Sciatic nerve (tissue), 2 donors: ENCODE measurements at regions not wholly inside any gene's neighbourhood (a gene's known extent, or its start where the extent isn't known, plus 50 kb on each side); places are given as distances from the start of the nearest gene placed in this dataset.

Source experiments
- ATAC-seq: fragments of 200-7000 bp; cut with Tn5 transposase; one replicate; pipeline ENCODE4 v1.9.1; 2020; ENCODE audit warnings: mild to moderate bottlenecking, moderate library complexity
- DNase-seq: peaks from one replicate; pipeline ENCODE4 v3.0.0-alpha.2; 2020; ENCODE audit warnings: low spot score
- intact Hi-C: fragments of 100-400 bp; cut with DNase I; formaldehyde crosslinking; loops from one replicate; pipeline ENCODE4 v1.14.2; 2022
- donor health status: DM: no; HTN: no; CAD: no.
- donor health status: DM: no; HTN: no; CAD: no.

- DNase-seq = no peak
- no peak for ATAC-seq
- intact Hi-C loops = no loop called here
Measured at GRCh38 chr13:69585656-69586055, 522.0 kb upstream of the ATXN8OS start.

DNA sequence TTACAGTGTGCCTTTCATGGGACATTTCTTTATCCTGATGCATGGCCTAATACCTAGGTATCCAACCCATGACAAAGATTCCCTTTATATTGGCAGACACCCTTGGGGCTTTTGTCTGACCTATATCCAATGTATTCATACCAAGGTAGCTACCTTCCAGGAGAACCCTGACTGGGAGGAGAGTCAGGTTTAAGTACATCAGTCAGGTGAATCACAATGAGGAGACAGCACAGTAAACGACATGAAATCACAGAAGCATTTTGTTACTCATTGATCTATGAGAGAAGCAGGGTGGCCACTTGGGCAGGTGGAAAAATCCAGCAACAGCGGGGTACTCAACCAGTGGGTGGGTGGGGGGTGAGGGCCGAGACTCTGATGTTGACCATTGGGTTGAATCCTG is 527.4 kb upstream of the ATXN8OS start:
- no peak for ATAC-seq
- intact Hi-C loops = no loop called here
- no peak for DNase-seq

- DNase-seq (no peak), ATAC-seq (no peak)
- intact Hi-C loops = no loop called here
Measured at GRCh38 chr13:69579351-69579750, 528.3 kb upstream of the ATXN8OS start.

DNA sequence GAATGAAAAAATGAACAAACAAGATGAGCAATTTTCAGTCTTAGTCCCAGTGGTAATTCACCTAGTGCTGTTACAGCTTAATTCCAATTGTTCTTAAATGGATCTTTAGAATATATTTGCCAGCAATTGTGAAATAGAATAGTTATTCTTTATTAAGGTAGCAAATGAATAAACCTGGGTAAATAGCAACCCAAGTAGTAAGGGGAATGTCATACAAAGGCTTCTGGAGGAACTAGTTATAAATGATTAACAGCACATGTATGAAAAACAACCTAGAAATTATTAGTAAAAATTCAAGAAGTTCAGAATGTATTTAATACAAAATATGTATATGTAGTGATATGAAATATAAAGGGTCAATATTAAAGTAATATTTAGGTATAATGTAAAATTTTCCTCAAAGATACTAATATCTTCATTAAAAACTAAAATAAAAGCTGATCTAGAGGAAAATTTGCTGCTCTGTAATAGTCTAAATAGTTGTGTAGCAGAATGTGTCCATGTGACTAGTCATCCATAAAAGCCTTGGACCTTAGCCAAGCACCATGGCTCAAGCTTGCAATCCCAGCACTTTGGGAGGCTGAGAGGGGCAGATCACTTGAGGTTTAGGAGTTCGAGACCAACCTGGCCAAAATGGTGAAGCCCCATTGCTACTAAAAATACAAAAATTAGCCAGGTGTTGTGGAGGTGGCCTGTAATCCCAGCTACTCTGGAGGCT is 535.9 kb upstream of the ATXN8OS start:
- no peak for DNase-seq
- intact Hi-C loops = no loop called here
- ATAC-seq = no peak

- DNase-seq (no peak), ATAC-seq (no peak)
- intact Hi-C loops = no loop called here
Measured at GRCh38 chr13:69567514-69567913, 540.1 kb upstream of the ATXN8OS start.

- ATAC-seq (no peak), DNase-seq (no peak)
- intact Hi-C loops = no loop called here
Measured at GRCh38 chr13:69566104-69566716, 541.4 kb upstream of the ATXN8OS start.

DNA sequence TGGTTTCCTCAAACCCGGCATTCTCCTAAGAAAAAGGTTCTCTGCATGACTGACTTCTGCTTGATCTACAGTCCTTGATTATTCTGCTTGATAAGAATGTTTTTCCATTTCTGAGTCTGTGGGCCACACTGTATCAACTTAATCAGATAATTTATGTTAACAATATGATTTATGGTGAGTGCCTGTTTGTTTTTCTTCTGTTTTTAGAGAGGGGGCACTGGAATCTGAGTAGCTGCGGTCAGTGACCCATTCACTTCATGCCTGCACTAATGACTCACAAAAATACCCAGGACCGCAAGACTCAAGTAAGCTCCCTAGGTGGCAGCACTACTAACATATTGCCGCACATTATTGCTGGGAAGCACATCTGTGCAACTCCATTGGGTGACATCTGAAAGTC is 542.3 kb upstream of the ATXN8OS start:
- DNase-seq (no peak), ATAC-seq (no peak)
- intact Hi-C loops = no loop called here

GRCh38 chr13:69556540-69557196 is 551.0 kb upstream of the ATXN8OS start:
- intact Hi-C loops = no loop called here

GRCh38 chr13:69553976-69554375 is 553.6 kb upstream of the ATXN8OS start:
- DNase-seq = no peak
- intact Hi-C loops = no loop called here

More at GRCh38 chr13:69556540-69557196, 551.0 kb upstream of the ATXN8OS start:
- no peak for DNase-seq
- ATAC-seq = no peak

GRCh38 chr13:69551193-69551592 is 556.4 kb upstream of the ATXN8OS start:
- ATAC-seq (no peak), DNase-seq (no peak)
- intact Hi-C loops = no loop called here

More at GRCh38 chr13:69553976-69554375, 553.6 kb upstream of the ATXN8OS start:
- ATAC-seq = no peak

- intact Hi-C loops = no loop called here
- DNase-seq = no peak
Measured at GRCh38 chr13:69547780-69548179, 559.8 kb upstream of the ATXN8OS start.

DNA sequence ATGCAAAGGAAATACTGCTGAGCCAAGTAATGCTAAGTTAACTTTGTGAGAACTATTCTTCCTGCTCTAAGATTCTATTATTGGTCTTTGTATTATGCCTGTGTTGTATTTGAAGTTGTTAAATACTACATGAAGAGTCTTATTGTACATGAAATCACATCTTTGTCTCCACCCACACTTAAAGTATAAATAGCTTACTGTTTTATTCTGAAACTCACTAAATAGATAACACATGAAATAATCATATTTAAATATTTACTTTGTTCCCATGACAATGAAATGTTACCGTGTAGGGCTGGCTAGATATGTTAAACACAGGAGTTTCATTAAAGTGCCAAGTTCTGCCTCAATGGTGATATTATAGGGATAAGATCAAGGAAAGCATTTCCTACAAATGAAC is 562.1 kb upstream of the ATXN8OS start:
- ATAC-seq = no peak
- intact Hi-C loops = no loop called here
- no peak for DNase-seq

More at GRCh38 chr13:69547780-69548179, 559.8 kb upstream of the ATXN8OS start:
- no peak for ATAC-seq

GRCh38 chr13:69524459-69525150 is 583.0 kb upstream of the ATXN8OS start:
- no peak for ATAC-seq
- no peak for DNase-seq
- intact Hi-C loops = no loop called here

- intact Hi-C loops = no loop called here
- ATAC-seq (no peak), DNase-seq (no peak)
Measured at GRCh38 chr13:69496981-69497380, 610.6 kb upstream of the ATXN8OS start.

- DNase-seq = no peak
- intact Hi-C loops = no loop called here
- no peak for ATAC-seq
Measured at GRCh38 chr13:69495096-69495495, 612.5 kb upstream of the ATXN8OS start.

- intact Hi-C loops = no loop called here
- no peak for ATAC-seq
- no peak for DNase-seq
Measured at GRCh38 chr13:69487576-69487975, 620.0 kb upstream of the ATXN8OS start.

GRCh38 chr13:69485991-69486592 is 621.5 kb upstream of the ATXN8OS start:
- ATAC-seq (no peak), DNase-seq (no peak)
- intact Hi-C loops = no loop called here

GRCh38 chr13:69477451-69477850 is 630.2 kb upstream of the ATXN8OS start:
- intact Hi-C loops = loop anchor here (10.0 kb wide), 1 partner anchor 1643 kb away; no protein-coding TSS in a partner anchor
- ATAC-seq (no peak), DNase-seq (no peak)

DNA sequence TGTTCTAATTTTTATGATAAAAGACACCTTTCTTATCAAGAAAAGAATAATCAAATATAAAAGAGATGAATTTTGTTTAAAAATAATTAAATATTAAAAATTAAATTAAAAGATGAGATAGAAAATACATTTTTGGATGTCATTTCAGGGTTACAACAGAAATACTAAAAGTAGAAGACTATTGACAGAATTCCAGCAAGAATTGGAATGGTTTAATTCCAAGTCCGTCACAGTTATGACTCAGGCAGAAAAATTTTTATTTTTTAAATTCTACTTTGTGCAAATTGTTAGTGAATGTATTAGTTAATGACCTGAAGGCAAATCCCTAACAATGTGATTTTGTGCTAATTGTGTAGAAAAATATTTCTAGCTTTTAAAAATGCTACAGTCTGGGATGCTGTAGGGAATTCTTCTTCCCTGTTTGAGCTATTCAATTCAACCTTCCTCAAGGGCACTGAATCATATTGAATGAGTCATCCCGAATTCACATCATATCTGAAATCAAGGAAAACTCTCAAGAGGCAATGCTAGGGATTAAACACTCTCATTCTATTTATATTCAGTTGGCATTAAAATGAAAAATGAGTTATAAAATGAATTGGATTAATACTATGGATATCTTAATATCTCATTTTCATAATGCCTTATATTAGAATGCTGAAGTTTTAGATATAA is 633.5 kb upstream of the ATXN8OS start:
- ATAC-seq = no peak
- intact Hi-C loops = loop anchor here (10.0 kb wide), 1 partner anchor 1639 kb away; no protein-coding TSS in a partner anchor
- no peak for DNase-seq
